Mucosa of descending colon (tissue), 3 donors: ENCODE measurements at regions not wholly inside any gene's neighbourhood (a gene's known extent, or its start where the extent isn't known, plus 50 kb on each side); places are given as distances from the start of the nearest gene placed in this dataset.

Source experiments
- ATAC-seq: fragments of 200-7000 bp; cut with Tn5 transposase; one replicate; pipeline ENCODE4 v1.9.1; 2020; ENCODE audit warnings: mild to moderate bottlenecking, moderate library complexity
- DNase-seq, 3 donors: peaks; one replicate each; pipeline ENCODE4 v3.0.0-alpha.2; 2020
- H3K36me3 ChIP-seq: fragments of 200-600 bp; one replicate; pipeline ENCODE4 v1.8.0; 2021; ENCODE audit warnings: low read depth, mild to moderate bottlenecking
- H3K4me1 ChIP-seq: fragments of 200-600 bp; one replicate; pipeline ENCODE4 v1.8.0; 2021; ENCODE audit warnings: low read depth, mild to moderate bottlenecking
- H3K4me3 ChIP-seq: fragments of 200-600 bp; one replicate; pipeline ENCODE4 v1.8.0; 2021; ENCODE audit warnings: mild to moderate bottlenecking
- H3K9me3 ChIP-seq: fragments of 200-600 bp; one replicate; pipeline ENCODE4 v1.8.0; 2021; ENCODE audit warnings: mild to moderate bottlenecking
- intact Hi-C, 2 donors: fragments of 100-400 bp; cut with DNase I in 1 of 2; cut with micrococcal nuclease in 1 of 2; formaldehyde crosslinking; loops; one replicate each; pipeline versions ENCODE4 v1.11.0 to v1.11.1; 2022; cut with DNase I, micrococcal nuclease
- TF ChIP-seq, protein P1 (sequence below): fragments of 200-600 bp; IDR thresholded peaks from one replicate; pipeline ENCODE4 v1.8.0; 2022; ENCODE audit warnings: antibody characterized with exemption, mild to moderate bottlenecking
- donor health status: DM: no; HTN: no; CAD: no; lungs with moderate emphysema.
- donor health status: DM: no; HTN: no; CAD: no.
- donor health status: DM: no; HTN: yes; CAD: no.

DNA sequence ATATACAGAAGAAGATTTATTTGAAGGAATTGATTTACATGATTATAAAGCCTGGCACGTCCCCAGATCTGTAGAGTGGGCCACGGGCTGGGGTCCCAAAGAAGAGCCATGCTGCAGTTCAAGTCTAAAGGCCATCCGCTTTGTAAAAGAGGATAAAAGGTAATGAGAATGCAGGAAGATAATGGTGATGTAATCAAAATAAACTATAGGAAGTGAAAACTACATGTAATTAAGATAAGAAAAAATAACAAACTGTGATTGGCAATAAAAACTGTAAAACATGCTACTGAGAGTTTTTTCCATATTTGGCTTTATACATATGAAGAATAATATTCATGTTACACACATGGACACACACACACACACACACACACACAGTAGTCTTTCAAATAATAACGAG is 59.0 kb upstream of the TMEFF2 start:
- no peak for DNase-seq
- intact Hi-C loops: no loop called here
- Histone ChIP-seq H3K9me3 (no peaks in the 10 kb centered on the region), H3K4me3 (no peak overlapping the region), H3K4me1 (no peaks in the 10 kb centered on the region), H3K36me3 (no peaks in the 10 kb centered on the region)
- TF ChIP-seq, protein P1, sequence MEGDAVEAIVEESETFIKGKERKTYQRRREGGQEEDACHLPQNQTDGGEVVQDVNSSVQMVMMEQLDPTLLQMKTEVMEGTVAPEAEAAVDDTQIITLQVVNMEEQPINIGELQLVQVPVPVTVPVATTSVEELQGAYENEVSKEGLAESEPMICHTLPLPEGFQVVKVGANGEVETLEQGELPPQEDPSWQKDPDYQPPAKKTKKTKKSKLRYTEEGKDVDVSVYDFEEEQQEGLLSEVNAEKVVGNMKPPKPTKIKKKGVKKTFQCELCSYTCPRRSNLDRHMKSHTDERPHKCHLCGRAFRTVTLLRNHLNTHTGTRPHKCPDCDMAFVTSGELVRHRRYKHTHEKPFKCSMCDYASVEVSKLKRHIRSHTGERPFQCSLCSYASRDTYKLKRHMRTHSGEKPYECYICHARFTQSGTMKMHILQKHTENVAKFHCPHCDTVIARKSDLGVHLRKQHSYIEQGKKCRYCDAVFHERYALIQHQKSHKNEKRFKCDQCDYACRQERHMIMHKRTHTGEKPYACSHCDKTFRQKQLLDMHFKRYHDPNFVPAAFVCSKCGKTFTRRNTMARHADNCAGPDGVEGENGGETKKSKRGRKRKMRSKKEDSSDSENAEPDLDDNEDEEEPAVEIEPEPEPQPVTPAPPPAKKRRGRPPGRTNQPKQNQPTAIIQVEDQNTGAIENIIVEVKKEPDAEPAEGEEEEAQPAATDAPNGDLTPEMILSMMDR: no peak
- no peak for ATAC-seq

DNA sequence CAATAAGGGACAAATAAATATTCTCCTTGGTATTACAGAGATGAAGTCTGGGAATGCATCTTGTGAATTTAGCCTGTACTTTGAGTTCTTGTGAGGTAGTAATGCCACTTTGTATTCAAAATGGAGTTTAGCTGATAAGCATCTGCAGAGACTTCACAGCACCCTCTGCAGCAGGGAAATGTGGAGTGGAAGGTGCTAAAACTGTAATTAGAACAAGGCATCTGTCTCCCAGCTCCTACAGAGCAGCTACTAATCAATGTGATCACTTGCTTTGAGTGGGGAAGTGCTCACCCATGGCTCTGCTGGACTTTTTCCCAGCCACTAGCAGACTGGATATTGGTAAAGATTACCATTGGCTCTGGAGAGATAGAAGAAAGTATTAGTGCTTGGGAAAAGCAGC is 56.2 kb upstream of the TMEFF2 start:
- intact Hi-C loops: no loop called here
- no peaks in the 10 kb centered on the region for H3K4me1 ChIP-seq
- TF ChIP-seq, protein P1: no peak
- ATAC-seq (no peak), DNase-seq (no peak)
- no peaks in the 10 kb centered on the region for H3K36me3 ChIP-seq
- no peak overlapping the region for H3K4me3 ChIP-seq
- H3K9me3 ChIP-seq: no peaks in the 10 kb centered on the region

DNA sequence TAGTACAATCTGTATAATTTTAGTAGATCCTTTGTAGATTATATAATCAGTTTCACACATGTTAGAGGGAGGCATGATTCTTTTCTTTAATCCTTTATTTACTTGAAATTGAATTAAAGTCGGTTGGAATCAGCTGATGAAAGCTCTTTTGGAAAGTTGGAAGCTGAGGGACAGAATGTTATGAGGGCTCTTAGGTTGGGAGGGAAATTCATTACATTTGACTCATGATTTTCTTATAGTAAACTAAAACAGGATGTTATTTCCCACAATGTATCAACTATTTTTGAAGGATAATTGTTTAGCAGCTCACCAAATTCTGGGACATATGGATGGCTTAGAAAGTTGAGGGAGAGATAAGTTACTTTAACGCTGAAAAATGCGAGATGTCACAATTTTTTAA is 52.7 kb upstream of the TMEFF2 start:
- DNase-seq (no peak), ATAC-seq (no peak)
- H3K36me3 ChIP-seq: no peaks in the 10 kb centered on the region
- H3K4me3 ChIP-seq: no peak overlapping the region
- no peaks in the 10 kb centered on the region for H3K9me3 ChIP-seq
- TF ChIP-seq, protein P1: no peak
- H3K4me1 ChIP-seq: no peaks in the 10 kb centered on the region
- intact Hi-C loops: no loop called here

DNA sequence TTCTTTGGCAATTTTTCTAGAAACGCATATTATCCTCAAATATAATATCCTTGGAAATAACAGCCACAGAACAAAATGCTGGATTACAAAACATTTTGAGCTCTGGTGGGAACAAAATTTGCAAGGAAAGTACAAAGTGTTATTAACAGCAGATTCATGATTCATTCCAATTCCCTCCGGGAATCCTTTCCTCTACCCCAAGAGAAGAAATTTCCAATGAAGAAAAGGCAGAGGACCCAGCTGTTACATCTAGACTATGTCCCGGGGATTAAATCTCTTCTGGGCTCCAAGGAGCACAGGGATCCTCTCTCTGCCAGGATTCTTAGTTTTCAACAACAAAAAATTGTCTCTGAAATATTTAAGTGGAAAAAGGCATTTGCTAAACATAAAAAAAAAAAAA is 51.6 kb upstream of the TMEFF2 start:
- intact Hi-C loops: no loop called here
- H3K4me3 ChIP-seq: no peak overlapping the region
- no peaks in the 10 kb centered on the region for H3K9me3 ChIP-seq
- DNase-seq (no peak), ATAC-seq (no peak)
- TF ChIP-seq, protein P1: no peak
- H3K36me3 ChIP-seq: no peaks in the 10 kb centered on the region
- H3K4me1 ChIP-seq: no peaks in the 10 kb centered on the region

DNA sequence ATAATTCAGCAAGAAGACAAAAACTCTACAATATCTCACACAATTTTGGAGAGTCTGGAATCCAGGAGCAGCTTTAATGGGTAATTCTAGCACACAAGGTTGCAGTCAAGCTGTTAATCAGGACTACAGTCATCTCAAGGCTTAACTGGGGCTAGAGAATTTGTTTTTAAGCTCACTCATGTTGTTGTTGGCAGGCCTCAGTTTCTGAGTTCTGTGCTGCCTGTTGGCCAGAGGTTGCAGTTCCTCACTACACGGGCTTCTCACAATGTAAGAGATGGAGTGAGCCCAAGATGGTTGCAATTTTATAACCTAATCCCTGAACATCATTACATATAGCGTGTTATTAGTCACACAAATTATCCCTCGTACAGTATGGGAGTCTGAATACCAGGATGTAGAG is 50.6 kb upstream of the TMEFF2 start:
- Histone ChIP-seq H3K36me3 (no peaks in the 10 kb centered on the region), H3K4me1 (no peaks in the 10 kb centered on the region), H3K9me3 (no peaks in the 10 kb centered on the region), H3K4me3 (no peak overlapping the region)
- intact Hi-C loops: no loop called here
- TF ChIP-seq, protein P1: no peak
- no peak for DNase-seq
- ATAC-seq: no peak
